ENCODE measurements at regions not wholly inside any gene's neighbourhood (a gene's known extent, or its start where the extent isn't known, plus 50 kb on each side); places are given as distances from the start of the nearest gene placed in this dataset.

DNA sequence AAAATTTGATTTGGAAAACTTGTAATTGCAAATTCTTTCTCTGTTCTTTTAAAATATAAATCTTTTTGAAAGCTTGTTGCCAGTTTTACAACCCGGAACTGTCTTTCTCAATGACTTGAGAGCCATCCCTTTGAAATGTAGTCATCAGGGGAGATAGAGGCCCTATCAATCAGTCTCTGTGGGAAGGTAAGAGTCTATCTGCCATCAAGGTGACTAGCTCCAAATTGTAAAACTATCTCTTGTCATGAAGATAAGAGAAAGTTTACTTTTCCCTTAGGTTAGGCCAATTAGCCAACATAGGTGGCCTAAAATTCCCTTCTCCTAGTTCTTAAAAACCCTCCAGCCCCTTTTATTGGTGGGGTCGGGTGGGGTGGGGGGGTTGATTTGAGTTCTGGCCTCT, 469.1 kb upstream of the IRAK1BP1 start:
- no peak for DNase-seq

DNA sequence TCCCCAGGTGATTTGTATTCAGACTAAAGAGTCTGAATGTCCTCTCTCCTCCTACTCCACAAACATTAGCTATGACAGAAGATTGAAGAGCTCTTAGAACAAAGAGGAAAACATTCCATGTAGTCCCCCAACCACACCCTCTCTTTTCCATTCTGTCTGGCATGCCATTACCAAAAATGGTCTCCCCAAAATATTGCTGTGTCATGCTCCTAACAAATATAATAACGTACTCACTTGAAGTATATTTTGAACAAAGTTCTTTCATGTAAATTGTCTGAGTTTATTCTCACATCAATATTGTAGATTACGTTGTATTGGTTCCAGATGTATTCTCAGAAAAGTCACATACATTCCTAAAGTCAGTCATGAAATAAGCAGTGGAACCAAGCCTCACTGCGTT, 467.3 kb upstream of the IRAK1BP1 start:
- DNase-seq = no peak

DNA sequence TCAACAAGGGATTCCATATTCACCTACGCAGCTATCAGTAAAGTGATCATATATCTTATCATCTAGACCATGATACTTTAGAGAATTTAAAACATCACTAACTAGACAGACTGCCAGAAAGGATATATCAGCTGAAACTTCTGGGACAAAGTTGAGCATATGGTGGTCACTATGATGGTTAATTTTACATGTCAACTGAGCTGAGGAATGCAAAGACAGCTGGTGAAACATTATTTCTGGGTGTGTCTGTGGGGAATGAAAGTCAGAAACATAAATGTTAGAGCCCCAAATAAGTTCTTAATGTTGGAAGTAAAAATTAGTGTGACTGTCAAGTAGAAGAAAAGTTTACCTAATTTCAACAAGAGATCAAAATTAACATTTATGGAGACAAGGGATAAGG, 440.0 kb upstream of the IRAK1BP1 start:
- no peak for DNase-seq

DNA sequence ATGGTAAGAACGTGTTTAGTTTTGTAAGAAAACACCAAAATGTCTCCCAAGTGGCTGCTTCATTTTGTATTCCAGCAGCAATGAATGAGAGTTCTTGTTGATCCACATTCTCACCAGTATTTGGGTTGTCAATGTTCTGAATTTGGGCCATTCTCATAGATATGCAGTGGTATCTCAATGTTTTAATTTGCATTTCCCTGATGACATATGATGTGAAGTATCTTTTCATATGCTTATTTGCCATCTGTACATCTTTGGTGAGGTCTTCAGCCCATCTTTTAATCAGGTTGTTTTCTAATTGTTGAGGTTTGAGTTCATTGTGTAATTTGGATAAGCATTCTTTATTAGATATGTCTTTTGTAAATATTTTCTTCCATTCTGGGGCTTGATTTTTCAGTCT, 436.8 kb upstream of the IRAK1BP1 start:
- DNase-seq = no peak

DNA sequence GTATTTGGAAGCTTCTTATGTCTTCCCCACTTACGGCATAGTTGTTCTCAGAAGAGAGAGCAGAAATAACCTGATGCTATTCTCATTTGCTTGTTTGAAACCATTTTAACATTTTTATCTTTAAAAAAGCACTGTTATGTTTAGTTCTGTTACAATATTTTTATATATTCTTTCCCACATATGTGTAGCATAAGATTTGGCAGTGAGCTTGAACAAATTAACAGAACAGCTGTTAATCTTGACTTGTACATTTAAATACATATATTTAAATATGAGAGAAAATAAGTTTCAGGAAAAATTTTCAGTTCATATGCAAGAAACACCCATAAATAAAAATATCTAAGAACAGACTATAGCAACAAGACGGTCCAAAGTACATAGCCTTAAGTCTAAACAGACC, 431.7 kb upstream of the IRAK1BP1 start:
- DNase-seq = no peak

DNA sequence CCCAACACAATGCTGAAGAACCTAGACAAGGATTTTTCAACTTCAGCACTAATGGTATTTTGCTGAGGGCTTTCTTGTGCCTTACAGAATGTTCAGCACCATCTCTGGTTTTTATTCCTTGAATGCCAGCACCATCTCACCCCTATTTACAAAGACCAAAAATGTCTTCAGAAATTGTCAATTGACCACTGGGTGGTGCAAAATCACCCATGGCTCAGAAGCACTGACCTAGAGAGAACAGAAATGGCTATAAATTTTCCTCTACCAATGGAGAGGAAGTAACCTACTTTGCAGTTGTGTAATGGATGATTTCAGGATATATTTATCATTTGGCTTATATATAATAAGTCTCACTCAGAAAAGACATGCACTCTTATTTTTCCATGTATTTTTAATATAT, 431.0 kb upstream of the IRAK1BP1 start:
- DNase-seq = no peak

DNA sequence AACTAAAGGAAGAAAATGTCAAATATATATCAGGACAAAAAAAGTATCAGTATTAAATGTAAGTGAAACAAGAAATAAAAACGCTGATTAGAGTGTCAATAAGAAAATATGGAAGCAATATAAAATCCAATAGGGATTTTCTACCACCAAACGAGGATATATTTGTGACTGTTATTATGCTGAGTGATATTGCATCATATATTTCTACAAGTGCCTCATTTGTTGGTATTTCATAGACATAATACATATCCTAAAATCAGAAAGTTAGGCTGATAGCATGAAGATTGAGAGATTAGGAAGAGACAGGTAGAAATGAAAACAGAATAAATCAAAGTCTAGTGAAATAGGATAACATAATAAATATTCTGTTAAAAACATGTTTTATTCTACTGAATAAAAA, 429.2 kb upstream of the IRAK1BP1 start:
- no peak for DNase-seq

DNA sequence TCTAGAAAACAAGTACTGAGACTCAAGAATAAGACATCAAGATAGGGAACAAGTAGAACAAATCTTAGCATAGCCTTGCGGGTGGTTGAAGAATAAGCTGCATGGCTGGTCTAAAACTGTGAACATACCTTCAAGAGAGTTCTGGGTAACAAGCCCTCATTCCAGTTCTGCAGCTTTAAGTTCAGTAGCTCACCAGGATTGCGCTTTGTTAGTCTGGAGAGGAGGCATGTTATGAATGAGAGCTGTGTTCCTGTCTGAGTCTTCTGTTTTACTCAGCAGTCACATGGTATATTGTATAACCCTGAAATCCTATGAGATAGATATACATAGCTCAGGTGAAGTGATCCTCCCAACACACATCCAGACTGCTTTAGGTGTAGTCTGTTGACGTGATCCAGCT, 406.6 kb upstream of the IRAK1BP1 start:
- no peak for DNase-seq

DNA sequence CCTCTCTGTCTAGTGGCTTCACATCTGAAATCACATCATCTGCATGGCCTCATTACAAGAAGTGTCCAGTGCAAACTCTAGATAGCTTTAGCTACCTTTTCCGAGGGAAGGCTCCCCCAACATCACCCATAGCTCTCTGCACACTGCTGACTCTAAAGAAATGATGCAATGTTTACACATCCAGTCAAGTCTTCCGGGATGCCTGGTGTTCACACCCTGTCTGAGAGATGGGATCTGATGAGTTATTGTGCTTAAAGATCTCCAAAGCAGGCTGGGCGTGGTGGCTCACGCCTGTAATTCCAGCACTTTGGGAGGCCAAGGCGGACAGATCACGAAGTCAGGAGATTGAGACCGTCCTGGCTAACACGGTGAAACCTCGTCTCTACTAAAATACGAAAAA, 404.6 kb upstream of the IRAK1BP1 start:
- no peak for DNase-seq

DNA sequence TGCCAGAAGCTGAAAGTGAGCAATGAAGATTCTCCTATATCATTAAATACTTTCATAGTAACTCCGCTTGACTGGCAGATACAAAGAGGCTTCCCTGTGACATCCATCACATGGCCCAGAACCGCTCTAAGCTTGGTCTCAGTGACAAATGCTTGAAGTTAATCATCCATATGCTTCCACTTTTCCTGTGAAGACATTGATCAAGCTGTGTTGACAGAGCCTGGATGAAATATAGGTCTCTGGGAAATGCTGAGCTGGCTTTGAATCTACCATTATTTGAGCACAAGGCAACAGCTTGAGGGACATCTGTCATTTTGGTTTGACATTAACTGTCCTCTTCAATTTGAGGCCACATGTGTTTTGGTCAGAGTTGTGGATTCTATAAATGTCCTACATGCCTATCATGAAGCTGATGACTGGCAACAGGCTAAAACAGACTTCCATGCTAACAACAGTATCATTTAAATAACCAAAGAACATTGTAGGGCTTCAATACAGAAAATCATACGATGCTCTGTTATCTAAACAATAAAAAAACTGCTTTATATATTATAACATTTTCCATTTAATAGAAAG, 402.2 kb upstream of the IRAK1BP1 start:
- no peak for DNase-seq

DNA sequence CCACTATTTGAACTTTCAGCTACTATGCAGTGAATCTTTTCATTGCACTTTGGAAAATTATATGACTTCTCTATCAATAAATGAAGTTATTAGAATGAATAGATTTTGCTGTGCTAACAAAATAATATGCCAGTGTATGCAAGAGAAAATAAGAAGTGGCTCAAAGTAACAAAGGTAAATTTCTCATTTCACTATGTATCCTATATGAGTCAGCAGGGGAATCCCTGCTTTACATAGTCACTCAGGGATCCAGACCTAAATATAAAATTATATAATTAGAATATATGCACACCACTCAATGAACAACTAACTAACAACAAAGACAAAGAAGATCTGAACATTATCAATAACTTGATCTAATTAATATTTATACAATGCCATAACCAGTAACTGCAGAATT, 390.8 kb upstream of the IRAK1BP1 start:
- DNase-seq = no peak

DNA sequence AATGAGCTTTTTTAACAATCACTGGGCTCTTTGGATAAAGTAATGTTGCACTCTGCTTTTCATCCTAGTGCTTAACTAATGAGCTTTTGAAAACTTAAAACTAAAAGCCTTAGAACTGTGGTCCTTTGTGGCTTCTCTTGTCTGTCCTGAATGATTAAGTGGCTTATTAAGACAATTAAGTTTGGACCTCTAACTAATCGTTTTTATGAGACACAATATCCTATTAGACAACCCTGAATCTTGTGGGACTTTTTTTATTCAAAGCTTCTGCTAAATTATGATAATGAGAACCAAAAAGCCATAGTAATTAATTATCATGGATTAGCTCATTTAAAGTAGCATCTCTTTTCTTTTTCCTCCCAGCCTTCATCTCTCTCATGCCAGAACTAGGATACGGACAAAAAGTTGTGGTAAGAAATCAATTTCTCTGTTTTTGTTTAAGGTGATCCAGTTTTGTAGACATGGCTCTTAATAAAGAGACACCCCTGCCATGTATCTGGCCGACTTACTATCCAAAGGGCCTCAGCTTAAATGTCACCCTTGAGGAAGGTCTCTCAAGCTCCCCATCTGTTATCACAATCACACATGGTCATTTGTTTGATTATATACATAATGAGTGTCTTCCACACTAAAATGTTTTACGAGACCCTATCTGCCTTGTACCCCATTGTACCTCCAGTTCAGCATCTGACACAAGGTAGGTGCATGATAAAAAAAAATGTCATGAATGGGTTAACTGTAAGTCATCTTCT, 384.4 kb upstream of the IRAK1BP1 start:
- DNase-seq = no peak

DNA sequence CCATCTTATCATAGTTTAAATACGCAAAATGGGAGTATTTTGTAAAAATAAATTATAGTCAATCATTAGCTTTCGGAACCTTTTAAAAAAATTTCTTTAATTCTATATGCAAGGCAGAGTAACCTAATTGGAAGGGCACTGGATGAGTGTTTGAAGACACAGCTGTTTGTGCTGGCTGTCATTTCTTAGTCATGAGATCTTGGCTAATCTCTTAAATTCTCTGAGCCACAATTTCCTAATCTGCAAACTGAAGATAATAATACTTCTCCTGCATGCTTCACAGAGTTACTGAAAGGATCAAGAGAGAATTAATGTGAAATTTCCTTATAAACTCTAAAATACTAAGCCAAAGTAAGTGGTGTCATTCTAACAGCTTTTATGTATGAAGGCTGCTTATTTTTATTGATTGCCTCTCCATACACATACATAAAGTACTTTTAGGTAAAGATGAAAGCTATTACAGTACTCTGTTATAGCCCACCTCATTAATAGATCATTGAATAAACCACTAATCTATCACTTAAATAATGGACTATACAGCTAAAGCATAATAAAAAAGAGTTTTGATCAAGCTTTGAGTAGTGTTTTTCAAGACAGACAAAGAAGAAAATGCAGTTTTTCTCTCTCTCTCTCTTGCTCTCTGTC, 383.7 kb upstream of the IRAK1BP1 start:
- DNase-seq = no peak

DNA sequence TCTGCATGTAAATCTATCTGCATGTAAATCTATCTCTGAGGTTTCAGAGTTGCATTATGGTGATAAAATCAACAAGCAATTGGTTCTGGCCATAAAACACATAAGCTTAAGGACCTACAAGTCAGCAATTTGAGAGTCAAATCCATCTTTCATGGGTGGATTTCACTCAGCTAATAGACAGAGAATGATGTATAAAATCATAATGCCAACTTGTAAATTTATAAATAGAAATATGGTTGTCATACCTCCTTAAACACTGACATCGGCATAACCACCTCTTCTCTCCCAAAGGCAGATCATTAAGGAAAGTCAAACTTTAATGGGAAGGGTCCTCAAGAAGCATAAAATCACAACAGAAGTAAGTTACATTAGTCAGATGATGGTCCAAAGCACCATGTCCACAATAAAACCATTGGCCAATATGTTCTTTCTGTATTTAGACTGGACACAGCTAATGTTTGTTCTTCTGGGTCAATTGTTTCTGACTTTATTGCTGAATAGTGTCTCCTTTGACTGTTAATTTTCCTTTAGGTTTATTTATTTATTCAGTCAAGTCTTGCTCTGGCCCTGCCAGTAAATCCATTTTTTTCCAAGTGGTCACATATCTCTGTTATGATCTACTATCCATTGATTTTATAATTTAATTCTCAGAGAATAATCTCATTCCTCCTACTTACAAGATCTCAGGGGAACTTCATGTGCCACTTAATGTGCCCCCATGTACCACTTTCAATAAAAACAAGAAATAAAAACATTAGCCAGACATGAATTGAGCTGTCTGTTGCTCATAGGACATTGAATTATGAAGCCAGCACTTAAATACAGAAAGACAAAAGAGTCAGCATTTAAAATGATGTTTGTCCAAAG, 382.9 kb upstream of the IRAK1BP1 start:
- DNase-seq = no peak

DNA sequence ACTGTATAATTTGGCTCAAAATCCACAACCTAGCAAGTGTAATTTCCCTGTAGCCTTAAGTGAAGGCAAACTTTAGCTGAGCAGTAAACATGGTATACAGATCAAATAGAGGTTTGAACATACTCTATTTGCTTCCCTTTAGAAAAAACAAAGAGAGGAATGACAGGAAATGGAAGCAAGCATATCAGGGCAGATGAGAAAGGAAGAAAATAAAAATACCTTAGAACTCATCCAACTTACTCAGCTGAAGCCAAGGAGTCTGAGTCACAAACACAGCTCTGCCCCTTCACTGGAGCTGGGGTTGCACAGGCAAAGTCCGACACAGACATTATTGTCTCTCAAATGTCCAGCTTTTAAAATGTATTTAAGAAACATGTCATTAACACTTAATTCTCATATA, 379.9 kb upstream of the IRAK1BP1 start:
- no peak for DNase-seq

DNA sequence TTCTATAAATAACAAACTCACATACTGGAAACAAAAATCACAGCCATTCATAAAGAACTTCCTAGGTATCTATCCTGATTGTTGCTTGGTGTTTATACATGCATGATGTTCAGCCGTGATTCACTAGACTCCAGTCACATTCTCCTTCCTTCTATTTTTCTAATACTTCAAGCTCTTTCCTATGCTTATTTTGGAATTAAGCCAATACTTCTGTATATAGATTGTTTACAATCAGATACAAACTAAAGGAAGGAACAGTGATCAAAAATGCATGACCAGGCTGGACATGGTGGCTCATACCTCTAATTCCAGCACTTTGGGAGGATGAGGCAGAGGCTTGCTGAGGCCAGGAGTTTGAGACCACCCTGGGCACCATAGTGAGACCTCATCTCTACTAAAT, 377.5 kb upstream of the IRAK1BP1 start:
- no peak for DNase-seq

DNA sequence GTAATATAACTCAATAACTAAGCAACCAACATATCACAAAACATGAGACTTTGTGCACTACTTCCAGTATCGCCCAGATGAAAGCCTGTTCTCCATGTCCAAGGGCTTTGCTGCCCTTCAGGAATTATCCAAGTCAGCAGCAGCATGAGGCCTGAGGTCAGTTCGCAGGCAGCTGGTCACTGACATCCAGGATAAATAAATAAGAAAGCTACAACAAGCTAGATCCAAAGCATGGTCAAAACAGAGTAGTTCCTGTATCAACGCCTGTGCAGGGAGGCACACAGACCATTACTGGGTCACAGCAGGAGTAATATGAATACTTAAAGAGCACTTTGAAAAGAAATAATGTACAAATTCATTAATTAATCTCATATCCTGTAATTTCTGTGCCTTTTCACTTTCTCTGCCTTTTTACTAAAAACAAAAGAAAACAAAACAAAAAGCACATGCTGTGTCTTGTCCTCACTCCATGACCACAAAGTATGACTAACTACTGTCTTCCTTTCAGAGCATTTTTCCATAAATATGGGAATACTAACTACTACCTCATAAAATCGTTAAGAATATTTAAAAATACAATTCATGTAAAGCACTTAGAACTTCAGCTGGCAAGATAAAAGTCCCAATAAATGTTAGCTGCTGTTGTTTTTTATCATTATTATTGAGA, 374.9 kb upstream of the IRAK1BP1 start:
- DNase-seq = no peak

DNA sequence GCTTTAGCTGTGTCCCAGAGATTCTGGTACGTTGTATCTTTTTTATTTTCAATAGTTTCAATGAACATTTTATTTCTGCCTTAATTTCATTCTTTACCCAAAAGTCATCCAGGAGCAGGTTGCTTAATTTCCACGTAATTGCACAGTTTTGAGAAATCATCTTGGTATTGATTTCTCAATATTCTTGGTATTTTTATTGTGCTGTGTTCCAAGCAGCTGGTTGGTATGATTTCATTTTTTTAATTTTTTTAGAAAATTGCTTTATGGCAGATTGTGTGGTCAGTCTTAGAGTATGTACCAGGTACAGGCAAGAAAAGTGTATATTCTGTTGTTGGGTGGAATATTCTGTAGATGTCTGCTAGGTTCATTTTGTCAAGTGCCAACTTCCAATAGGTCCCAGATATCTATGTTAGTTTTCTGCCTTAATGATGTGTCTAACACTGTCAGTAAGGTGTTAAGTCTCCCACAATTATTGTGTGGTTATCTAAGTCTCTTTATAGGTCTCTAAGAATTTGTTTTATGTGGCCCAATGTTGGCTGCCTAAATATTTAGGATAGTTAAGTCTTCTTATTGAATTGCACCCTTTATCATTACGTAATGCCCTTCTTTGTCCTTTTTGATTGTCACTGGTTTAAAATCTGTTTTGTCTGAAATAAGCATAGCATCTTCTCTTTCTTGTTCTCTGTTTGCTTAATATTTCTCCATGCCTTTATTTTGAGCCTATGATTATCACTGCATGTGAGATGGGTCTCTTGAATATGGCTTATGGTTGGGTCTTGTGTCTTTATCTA, 366.9 kb upstream of the IRAK1BP1 start:
- DNase-seq = no peak

DNA sequence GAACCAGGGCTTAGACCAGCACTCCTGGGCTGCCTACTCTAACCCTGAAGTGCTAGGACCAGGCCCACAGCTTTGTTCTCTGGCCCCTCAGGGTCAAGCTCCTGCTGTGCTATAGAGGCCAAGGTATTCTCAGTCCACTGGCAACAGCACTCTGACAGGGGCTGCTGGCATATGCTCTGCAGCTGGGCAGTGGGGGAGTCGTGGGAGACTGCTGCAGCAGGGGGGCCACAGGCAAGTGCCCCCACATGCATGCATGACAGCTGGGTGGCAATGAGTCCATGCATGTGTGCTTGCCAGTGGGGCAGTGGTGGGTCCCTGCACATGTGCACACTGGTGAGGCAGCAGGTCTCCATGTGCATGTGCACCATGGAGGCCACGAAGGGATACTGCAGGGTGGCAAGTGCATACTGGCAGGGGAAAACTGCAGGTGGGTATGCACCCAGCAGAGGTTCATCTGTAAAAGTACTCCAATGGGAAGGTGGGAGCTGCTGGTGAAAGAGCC, 364.9 kb upstream of the IRAK1BP1 start:
- DNase-seq = no peak

DNA sequence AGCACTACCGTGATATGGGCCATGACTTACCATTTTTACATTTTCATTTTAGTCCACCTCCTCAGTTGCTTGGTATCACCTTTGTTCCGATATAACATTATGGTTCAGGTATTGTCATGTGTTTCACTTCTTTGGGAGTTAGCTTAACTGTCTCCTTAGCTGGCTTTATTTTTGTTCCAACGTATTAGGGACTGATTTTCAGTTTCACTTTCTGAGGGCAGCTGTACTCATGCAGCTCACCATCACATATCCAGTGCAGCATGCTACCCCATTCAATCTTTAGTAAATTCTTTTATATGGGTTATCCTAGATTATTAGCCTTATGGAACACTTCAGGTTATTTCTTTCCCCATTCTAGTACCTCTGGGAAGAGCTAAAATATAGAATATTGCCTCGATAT, 362.2 kb upstream of the IRAK1BP1 start:
- DNase-seq = no peak

DNA sequence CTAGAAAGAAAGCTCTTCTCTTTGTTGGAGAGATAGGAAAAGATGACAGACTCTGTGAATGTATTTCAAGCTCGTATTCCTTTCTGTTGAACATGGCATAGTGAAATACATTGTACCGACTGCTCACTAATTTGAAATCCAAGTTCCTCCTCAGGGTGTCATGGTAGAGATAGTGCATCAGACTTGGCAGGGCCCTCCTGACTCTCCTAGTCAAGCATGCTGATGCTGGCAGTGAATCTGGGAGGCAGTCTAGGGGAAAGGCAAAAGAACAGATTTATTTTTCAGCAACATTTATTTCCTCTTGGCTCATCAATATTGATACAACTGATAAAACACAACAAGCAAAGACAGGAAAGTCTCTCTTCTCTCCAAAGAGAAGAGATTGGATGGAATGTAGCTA, 356.3 kb upstream of the IRAK1BP1 start:
- DNase-seq = no peak

DNA sequence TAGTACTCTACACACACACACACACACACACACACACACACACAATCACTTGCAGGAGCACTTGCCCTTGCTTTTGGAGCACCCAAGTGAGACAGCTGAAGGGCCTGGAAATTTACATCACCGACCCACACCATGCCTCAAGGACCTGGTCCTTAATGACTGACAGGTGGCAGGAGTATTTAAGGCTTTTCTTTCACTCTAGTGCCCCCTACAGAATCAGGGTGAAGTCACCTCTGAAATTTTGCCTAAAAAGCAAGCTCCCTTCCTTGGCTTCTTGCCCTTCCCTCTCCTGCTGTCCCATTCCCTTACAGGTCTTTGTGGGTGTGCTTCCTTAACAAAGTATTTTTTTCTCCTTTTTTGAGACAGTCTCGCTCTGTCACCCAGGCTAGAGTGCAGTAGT, 353.5 kb upstream of the IRAK1BP1 start:
- no peak for DNase-seq

Measured in suppressor macrophage treated with lipopolysaccharide for 4 hours (primary cell).